Colonic mucosa (tissue), 4 donors: ENCODE measurements at regions not wholly inside any gene's neighbourhood (a gene's known extent, or its start where the extent isn't known, plus 50 kb on each side); places are given as distances from the start of the nearest gene placed in this dataset.

Experiments used
- DNase-seq: peaks from one replicate; pipeline ENCODE4 v3.0.0-alpha.2; 2020
- H3K27ac ChIP-seq: fragments of 200-600 bp; one replicate; pipeline ENCODE4 v1.8.0; 2021
- H3K27me3 ChIP-seq: fragments of 200-600 bp; one replicate; pipeline ENCODE4 v1.8.0; 2021
- H3K36me3 ChIP-seq: fragments of 200-600 bp; one replicate; pipeline ENCODE4 v1.8.0; 2021
- H3K4me1 ChIP-seq: fragments of 200-600 bp; one replicate; pipeline ENCODE4 v1.8.0; 2021; ENCODE audit warnings: mild to moderate bottlenecking
- H3K4me3 ChIP-seq: fragments of 200-600 bp; one replicate; pipeline ENCODE4 v1.8.0; 2021
- H3K9ac ChIP-seq, 2 donors: one replicate each; pipeline ENCODE4 v1.7.0; 2013; ENCODE audit warnings: control low read depth in 2 of 2, low read depth in 2 of 2, low read length in 2 of 2
- H3K9me3 ChIP-seq: fragments of 200-600 bp; one replicate; pipeline ENCODE4 v1.8.0; 2021
- intact Hi-C: fragments of 100-400 bp; cut with DNase I; formaldehyde crosslinking; loops from one replicate; pipeline ENCODE4 v1.14.1; 2022
- TF ChIP-seq, protein P1 (sequence below): fragments of 200-600 bp; IDR thresholded peaks from one replicate; pipeline ENCODE4 v1.8.0; 2022; ENCODE audit warnings: antibody characterized with exemption, mild to moderate bottlenecking
- donor health status: healthy.
- donor health status: DM: no; HTN: no; CAD: no.
- donor health status: DM: no; HTN: no; CAD: no.

DNA sequence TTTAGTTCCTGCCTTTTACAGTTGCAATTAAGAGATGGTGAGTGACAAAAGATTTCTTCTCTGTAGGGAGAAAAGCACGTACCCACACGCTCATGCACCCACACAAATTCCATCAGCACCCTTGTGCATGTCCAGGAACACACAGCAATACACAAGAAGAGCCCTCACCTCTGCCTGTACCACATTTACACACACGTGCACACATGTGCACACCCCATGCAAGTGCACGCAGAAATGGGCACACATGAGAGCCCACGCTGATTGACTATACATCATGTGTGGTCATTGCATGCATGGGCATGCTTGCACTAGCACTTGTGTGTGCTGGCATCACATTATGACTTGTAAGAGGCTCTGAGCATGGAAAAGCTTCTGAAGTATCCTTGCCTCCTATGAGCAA is 70.5 kb downstream of the SERPINA3 start:
- no peaks in the 10 kb centered on the region for H3K4me1 ChIP-seq
- H3K4me3 ChIP-seq = no peak overlapping the region
- TF ChIP-seq, protein P1, sequence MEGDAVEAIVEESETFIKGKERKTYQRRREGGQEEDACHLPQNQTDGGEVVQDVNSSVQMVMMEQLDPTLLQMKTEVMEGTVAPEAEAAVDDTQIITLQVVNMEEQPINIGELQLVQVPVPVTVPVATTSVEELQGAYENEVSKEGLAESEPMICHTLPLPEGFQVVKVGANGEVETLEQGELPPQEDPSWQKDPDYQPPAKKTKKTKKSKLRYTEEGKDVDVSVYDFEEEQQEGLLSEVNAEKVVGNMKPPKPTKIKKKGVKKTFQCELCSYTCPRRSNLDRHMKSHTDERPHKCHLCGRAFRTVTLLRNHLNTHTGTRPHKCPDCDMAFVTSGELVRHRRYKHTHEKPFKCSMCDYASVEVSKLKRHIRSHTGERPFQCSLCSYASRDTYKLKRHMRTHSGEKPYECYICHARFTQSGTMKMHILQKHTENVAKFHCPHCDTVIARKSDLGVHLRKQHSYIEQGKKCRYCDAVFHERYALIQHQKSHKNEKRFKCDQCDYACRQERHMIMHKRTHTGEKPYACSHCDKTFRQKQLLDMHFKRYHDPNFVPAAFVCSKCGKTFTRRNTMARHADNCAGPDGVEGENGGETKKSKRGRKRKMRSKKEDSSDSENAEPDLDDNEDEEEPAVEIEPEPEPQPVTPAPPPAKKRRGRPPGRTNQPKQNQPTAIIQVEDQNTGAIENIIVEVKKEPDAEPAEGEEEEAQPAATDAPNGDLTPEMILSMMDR = no peak
- no peaks in the 10 kb centered on the region for H3K27me3 ChIP-seq
- no peaks in the 10 kb centered on the region for H3K9me3 ChIP-seq
- H3K36me3 ChIP-seq = no peaks in the 10 kb centered on the region
- intact Hi-C loops = loop anchor here (10.0 kb wide), 1 partner anchor 258 kb away; no protein-coding TSS in a partner anchor
- no peak overlapping the region for H3K9ac ChIP-seq
- H3K27ac ChIP-seq = no peak overlapping the region
- DNase-seq = no peak

DNA sequence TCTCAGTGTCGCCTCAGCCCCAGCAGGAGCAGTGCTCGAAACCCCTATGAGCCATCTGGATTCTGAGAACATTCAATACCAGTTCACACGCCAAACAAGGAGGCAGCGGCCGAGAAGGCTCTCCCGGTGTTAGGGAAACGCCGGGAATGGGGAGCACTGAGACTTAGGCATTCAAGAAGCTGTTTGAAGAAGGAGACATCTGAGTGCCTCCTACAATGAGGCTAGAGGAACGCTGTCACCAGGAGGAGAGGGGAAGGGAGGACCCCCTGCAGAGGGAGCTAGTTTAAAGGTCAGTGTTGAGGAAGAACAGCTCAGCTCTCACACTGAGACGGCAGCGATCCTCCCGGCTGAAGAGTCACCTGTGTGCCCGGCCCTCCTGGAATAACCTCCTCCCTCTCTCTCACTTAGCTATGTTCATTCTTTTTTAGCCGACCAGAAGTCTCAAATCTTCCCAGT is 69.9 kb downstream of the SERPINA3 start:
- Histone ChIP-seq H3K9ac (no peak overlapping the region), H3K4me1 (no peaks in the 10 kb centered on the region), H3K4me3 (no peak overlapping the region), H3K36me3 (no peaks in the 10 kb centered on the region), H3K27ac (no peak overlapping the region), H3K9me3 (no peaks in the 10 kb centered on the region), H3K27me3 (no peaks in the 10 kb centered on the region)
- DNase-seq = no peak
- TF ChIP-seq, protein P1 = no peak
- intact Hi-C loops = loop anchor here (10.0 kb wide), 1 partner anchor 257 kb away; no protein-coding TSS in a partner anchor

DNA sequence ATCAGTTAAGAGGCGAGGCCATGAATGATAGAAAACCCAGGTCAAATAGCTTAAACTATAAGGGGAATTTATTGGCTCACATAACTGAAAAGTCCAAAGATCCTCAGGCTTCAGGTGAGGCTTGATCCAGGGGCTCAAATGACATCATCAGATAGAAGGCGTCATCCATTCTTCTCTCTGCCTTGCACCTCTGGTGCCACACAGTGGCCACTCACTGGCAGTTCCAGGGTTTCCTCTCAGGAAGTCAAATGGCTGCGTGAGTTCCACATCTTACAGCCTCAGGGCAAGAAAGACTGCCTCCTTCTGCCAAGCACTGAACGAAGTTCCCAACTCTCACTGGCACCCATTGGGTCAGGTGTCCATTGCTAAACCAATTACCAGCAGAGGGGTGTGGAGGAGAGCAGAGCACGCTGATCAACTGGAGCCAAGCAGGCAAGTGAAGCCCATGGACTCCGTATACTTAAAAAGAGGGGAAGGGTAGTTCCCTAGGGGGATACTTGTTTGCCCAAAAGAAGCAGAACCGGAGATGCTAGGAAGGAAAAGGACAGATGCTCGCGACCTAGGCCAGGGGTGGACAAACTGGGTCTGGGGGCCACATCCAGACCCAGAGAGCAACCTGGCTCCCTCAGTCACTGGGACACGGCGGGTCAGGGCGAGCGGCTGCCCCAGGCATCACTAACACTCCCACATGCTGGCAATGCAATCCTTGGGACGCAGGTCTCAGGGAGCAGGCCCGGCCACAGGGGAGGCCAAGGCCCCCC is 69.3 kb downstream of the SERPINA3 start:
- intact Hi-C loops = loop anchor here (10.0 kb wide), 1 partner anchor 257 kb away; no protein-coding TSS in a partner anchor
- no peak overlapping the region for H3K9ac ChIP-seq
- no peak overlapping the region for H3K27ac ChIP-seq

DNA sequence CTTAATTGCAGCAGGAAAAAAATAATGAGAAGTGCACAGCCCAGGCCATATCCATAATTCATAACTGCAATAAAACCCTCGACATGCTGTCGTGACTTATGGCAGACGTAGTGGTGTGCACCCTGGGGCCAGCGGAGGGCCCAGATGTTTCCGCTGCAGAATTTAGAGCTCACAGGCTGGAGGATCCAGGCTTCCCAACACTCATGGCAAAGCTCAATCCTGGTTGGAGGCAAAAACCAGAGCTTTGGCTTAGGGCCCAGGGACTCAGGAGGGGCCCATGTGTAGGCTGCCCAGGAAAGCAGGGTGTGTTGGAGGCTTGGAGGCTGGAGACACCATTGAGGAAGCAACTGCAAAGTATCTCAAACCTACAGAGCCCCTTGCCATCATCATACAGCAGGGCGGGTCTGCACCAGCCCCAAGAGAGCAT is 68.7 kb downstream of the SERPINA3 start:
- no peak overlapping the region for H3K9ac ChIP-seq
- H3K9me3 ChIP-seq = no peaks in the 10 kb centered on the region
- DNase-seq = no peak
- H3K4me3 ChIP-seq = no peak overlapping the region
- no peak overlapping the region for H3K27ac ChIP-seq
- no peaks in the 10 kb centered on the region for H3K36me3 ChIP-seq
- H3K27me3 ChIP-seq = no peaks in the 10 kb centered on the region
- intact Hi-C loops = loop anchor here (10.0 kb wide), 1 partner anchor 256 kb away; no protein-coding TSS in a partner anchor
- TF ChIP-seq, protein P1 = no peak
- H3K4me1 ChIP-seq = no peaks in the 10 kb centered on the region

More for the DNA sequence above, 69.3 kb downstream of the SERPINA3 start:
- H3K27me3 ChIP-seq = no peaks in the 10 kb centered on the region
- no peak overlapping the region for H3K4me3 ChIP-seq
- H3K9me3 ChIP-seq = no peaks in the 10 kb centered on the region
- no peaks in the 10 kb centered on the region for H3K36me3 ChIP-seq
- DNase-seq = peak; percentile 24
- TF ChIP-seq, protein P1 = peak; percentile 19
- no peaks in the 10 kb centered on the region for H3K4me1 ChIP-seq

DNA sequence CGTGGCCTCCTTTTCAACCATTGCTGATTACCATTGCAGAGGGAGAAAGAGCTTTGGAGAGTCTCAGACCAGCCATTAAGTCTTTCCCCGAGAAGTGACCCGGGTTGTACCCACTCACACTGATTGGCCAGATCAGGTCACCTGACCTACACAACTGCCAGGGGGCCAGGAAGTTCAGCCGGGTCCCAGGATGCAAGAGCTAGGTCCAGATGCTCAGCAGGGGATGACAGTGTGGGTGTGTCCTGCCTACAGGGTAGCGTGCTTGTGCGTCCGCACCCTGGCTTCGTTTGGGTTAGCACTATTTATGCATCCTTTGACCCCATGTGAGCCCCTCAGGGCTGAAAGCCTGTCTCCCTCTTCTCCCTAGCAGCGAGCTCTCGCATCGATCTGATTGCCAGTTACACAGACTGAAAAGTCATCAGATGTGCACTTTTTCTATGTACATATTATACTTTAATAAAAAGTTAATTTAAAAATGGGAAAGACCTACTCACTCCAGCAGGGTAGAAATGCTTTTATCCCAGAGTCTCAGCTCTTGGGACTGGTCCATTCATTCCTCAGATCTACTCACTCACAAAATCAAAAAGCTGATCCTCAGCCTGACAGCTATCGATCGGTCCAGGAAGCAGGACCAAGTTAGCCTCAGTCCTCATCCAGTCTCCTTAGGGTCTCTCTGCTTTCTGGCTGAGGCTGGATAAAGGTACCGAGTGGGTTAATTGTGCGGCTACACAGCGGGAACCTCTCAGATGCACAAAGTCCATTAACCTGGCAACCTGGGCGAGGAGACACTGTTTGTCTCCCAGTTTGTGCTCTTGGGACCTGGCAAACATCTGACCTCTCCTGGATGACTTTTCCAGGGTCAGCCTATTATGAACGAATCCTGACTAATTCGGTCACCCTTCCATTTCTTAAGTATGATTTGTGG is 68.0 kb downstream of the SERPINA3 start:
- Histone ChIP-seq H3K27ac (no peak overlapping the region), H3K27me3 (no peaks in the 10 kb centered on the region), H3K36me3 (no peaks in the 10 kb centered on the region), H3K9ac (no peak overlapping the region), H3K4me3 (no peak overlapping the region), H3K9me3 (no peaks in the 10 kb centered on the region), H3K4me1 (no peaks in the 10 kb centered on the region)
- TF ChIP-seq, protein P1 = no peak
- intact Hi-C loops = loop anchor here (10.0 kb wide), 1 partner anchor 255 kb away; no protein-coding TSS in a partner anchor
- DNase-seq = no peak
